Neutrophil (primary cell): ENCODE measurements at regions not wholly inside any gene's neighbourhood (a gene's known extent, or its start where the extent isn't known, plus 50 kb on each side); places are given as distances from the start of the nearest gene placed in this dataset.
"Not testable (repeated sequence)": the region's sequence is repeated elsewhere in the genome, so short reads cannot be mapped to it uniquely, and the experiment has no call there.

Experiments
- H3K27ac ChIP-seq: fragments of 200-600 bp; sonication (generic); 2 replicates; pipeline ENCODE4 v1.5.1; 2016; ENCODE audit warnings: mild to moderate bottlenecking, moderate library complexity
- H3K27me3 ChIP-seq: fragments of 200-600 bp; sonication (generic); 2 replicates; pipeline ENCODE4 v1.6.0; 2016; ENCODE audit warnings: mild to moderate bottlenecking
- H3K36me3 ChIP-seq: fragments of 200-600 bp; sonication (generic); 2 replicates; pipeline ENCODE4 v1.5.1; 2017
- H3K4me1 ChIP-seq, 2 experiments: fragments of 200-600 bp in 1 of 2; sonication (generic) in 1 of 2; 1 replicate in 1 of 2; 2 replicates in 1 of 2; pipeline versions ENCODE4 v1.5.1 to v1.6.1; 2013 to 2016; ENCODE audit warnings: low read depth in 1 of 2, low read length in 1 of 2, mild to moderate bottlenecking in 1 of 2, moderate library complexity in 1 of 2; ENCODE audit not compliant: control insufficient read depth in 1 of 2, insufficient read depth in 1 of 2
- H3K4me3 ChIP-seq, 2 experiments: fragments of 200-600 bp in 1 of 2; sonication (generic) in 1 of 2; 1 replicate in 1 of 2; 2 replicates in 1 of 2; pipeline ENCODE4 v1.5.1; 2013 to 2016; ENCODE audit warnings: low read depth in 1 of 2, low read length in 1 of 2, mild to moderate bottlenecking in 1 of 2, moderate library complexity in 1 of 2
- H3K9me3 ChIP-seq: fragments of 200-600 bp; sonication (generic); 2 replicates; pipeline ENCODE4 v1.5.1; 2016
- CTCF ChIP-seq: fragments of 200-600 bp; sonication (generic); IDR thresholded peaks from 2 replicates; pipeline ENCODE4 v1.5.1; 2016; ENCODE audit warnings: antibody characterized with exemption

- Histone ChIP-seq H3K4me1 (no peaks in the 10 kb centered on the region), H3K4me3 (no peak overlapping the region), H3K27me3 (no peaks in the 10 kb centered on the region), H3K36me3 (no peaks in the 10 kb centered on the region), H3K27ac (no peak overlapping the region), H3K9me3 (no peaks in the 10 kb centered on the region)
- TF ChIP-seq CTCF = no peak
These were observed 419.1 kb upstream of the NR5A2 start for GRCh38 chr1:199608414-199608813.

DNA sequence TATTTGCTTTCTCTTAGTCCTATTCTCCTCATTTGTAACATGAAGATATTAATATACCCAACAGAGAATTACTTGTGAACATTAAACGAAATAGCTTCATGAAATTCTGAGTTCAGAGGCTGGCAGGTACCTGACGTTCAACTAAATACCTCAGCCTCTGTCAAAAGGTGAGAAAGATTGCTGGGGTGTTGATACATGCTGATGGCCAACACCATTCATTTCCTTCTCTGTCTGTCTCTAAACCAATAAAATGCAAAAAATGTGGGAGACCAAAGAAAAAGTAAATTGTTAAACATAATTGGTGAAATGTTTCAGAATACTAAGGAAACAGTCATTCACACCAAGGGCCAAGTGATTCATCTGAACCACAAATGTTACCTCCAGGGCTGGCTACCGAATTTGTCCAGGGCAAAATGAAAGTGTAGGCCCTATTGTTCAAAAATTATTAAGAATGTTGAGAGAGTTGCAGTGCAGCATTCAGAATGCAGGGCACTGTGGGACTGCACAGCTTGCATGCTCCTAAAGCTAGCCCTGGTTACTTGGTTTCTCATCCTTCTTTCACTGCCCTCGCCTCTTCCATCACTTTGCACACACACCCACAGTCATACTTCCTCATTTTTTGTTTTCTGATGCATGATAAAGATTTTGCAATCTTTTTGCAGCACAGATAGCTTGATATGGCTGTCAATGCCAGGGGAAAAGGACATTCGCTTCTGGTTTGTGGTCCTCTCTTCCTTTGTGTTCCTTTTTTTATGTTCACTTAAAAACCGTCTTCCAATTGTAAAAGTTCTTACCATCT is 414.3 kb upstream of the NR5A2 start:
- no peaks in the 10 kb centered on the region for H3K4me1 ChIP-seq
- no peaks in the 10 kb centered on the region for H3K27me3 ChIP-seq
- no peak overlapping the region for H3K4me3 ChIP-seq
- H3K9me3 ChIP-seq = no peaks in the 10 kb centered on the region
- no peaks in the 10 kb centered on the region for H3K36me3 ChIP-seq
- TF ChIP-seq CTCF = no peak
- no peak overlapping the region for H3K27ac ChIP-seq

GRCh38 chr1:199616947-199617346 is 410.6 kb upstream of the NR5A2 start:
- no peaks in the 10 kb centered on the region for H3K27me3 ChIP-seq
- TF ChIP-seq CTCF = no peak
- no peaks in the 10 kb centered on the region for H3K4me1 ChIP-seq
- H3K27ac ChIP-seq = no peak overlapping the region
- H3K36me3 ChIP-seq = no peaks in the 10 kb centered on the region
- no peaks in the 10 kb centered on the region for H3K9me3 ChIP-seq
- H3K4me3 ChIP-seq = no peak overlapping the region

DNA sequence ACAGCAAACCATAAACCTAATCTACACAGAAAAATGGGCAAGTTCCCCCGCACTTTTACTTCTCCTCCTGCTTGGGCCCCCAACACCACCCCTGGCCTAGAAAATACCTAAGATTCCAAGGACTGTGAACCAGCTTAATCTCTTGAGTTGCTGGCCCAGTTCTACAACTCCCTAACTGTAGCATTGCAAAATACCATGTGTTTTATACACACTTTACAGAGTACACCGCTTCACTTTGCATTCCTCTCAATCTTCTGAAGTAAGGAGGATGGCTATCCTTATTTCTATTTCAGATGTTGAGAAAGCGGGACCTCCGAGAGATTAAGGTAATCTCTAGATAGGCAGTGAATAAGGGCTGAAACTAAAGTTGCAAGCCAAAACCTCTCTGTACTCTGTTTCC is 408.3 kb upstream of the NR5A2 start:
- no peak overlapping the region for H3K27ac ChIP-seq
- no peak for TF ChIP-seq CTCF
- H3K9me3 ChIP-seq = no peaks in the 10 kb centered on the region
- H3K4me3 ChIP-seq = no peak overlapping the region
- no peaks in the 10 kb centered on the region for H3K36me3 ChIP-seq
- H3K4me1 ChIP-seq = no peaks in the 10 kb centered on the region
- H3K27me3 ChIP-seq = no peaks in the 10 kb centered on the region

DNA sequence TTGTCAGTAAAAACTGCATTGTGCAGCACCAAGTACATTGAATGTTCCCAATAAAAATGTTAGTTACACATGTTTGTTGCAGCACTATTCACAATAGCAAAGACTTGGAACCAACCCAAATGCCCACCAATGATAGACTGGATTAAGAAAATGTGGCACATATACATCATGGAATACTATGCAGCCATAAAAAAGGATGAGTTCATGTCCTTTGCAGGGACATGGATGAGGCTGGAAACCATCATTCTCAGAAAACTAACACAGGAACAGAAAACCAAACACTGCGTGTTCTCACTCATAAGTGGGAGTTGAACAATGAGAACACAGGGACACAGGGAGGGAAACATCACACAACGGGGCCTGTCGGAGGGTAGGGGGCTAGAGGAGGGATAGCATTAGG is 401.3 kb upstream of the NR5A2 start:
- H3K4me3 ChIP-seq, H3K36me3 ChIP-seq, H3K27ac ChIP-seq, H3K27me3 ChIP-seq, H3K9me3 ChIP-seq, H3K4me1 ChIP-seq: not testable (repeated sequence)

DNA sequence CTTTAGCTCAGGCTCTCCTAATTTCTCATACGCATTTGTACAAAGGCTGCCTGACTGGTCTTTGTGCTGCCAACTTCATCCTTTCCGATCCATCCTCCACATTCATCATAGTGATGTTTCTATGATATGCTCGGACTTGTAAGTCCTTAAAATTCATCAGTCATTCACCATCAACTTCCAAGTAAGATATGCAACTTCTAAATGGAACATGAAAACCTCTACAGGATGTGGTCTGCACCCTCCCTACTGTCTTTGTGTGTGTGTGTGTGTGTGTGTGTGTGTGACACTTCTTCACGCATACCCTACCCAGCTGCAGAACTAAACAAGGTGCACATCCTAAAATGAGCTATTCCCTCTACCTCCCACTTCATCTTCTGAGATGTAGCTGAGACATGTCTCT is 397.9 kb upstream of the NR5A2 start:
- no peak overlapping the region for H3K4me3 ChIP-seq
- no peak overlapping the region for H3K27ac ChIP-seq
- H3K27me3 ChIP-seq = no peaks in the 10 kb centered on the region
- no peaks in the 10 kb centered on the region for H3K4me1 ChIP-seq
- TF ChIP-seq CTCF = no peak
- H3K36me3 ChIP-seq = no peaks in the 10 kb centered on the region
- H3K9me3 ChIP-seq = no peaks in the 10 kb centered on the region
